Thyroid gland (tissue), 4 donors: ENCODE measurements at regions not wholly inside any gene's neighbourhood (a gene's known extent, or its start where the extent isn't known, plus 50 kb on each side); places are given as distances from the start of the nearest gene placed in this dataset.
"Not testable (repeated sequence)": the region's sequence is repeated elsewhere in the genome, so short reads cannot be mapped to it uniquely, and the experiment has no call there.

Experiments used
- DNase-seq, 2 donors: peaks; one replicate each; pipeline ENCODE4 v3.0.0-alpha.2; 2019
- H3K27ac ChIP-seq, 3 donors: fragments of 200-600 bp; sonication (generic); 1 replicate in 2 of 3; 2 replicates in 1 of 3; pipeline ENCODE4 v1.5.1; 2016 to 2019; ENCODE audit warnings: mild to moderate bottlenecking in 1 of 3, moderate library complexity in 1 of 3
- H3K27me3 ChIP-seq: fragments of 200-600 bp; sonication (generic); one replicate; pipeline ENCODE4 v1.5.1; 2019
- H3K36me3 ChIP-seq, 2 donors: fragments of 200-600 bp; sonication (generic); one replicate each; pipeline ENCODE4 v1.5.1; 2016 to 2019
- H3K4me1 ChIP-seq, 2 donors: fragments of 200-600 bp; sonication (generic); one replicate each; pipeline ENCODE4 v1.5.1; 2017 to 2019
- H3K4me3 ChIP-seq, 3 donors: fragments of 200-600 bp; sonication (generic); replicated peaks in 1 of 3; 1 replicate in 2 of 3; 2 replicates in 1 of 3; pipeline ENCODE4 v1.5.1; 2016; ENCODE audit warnings: mild to moderate bottlenecking in 1 of 3
- H3K9me3 ChIP-seq: fragments of 200-600 bp; sonication (generic); one replicate; pipeline ENCODE4 v1.5.1; 2017
- POLR2A ChIP-seq, 2 donors: fragments of 450-650 bp; IDR thresholded peaks; one replicate each; pipeline ENCODE4 v1.6.1; 2017; ENCODE audit warnings: antibody characterized with exemption in 2 of 2, mild to moderate bottlenecking in 2 of 2, moderate library complexity in 1 of 2
- WGBS, 2 donors: methylation state at CpG; one replicate each; pipeline ENCODE4 v1.1.5; 2017; 5-methylcytosine and 5-hydroxymethylcytosine counted together
- intact Hi-C: fragments of 100-400 bp; cut with DNase I; formaldehyde crosslinking; loops from one replicate; pipeline ENCODE4 v1.15.1; 2023
- TF ChIP-seq, protein P1 (sequence below), 6 experiments: fragments of 200-600 bp in 3 of 6; fragments of 450-650 bp in 3 of 6; sonication (generic) in 3 of 6; IDR thresholded peaks; one replicate each; pipeline ENCODE4 v1.5.1; 2016 to 2019; ENCODE audit warnings: antibody characterized with exemption in 6 of 6, mild to moderate bottlenecking in 2 of 6, inconsistent platforms in 1 of 6, moderate library complexity in 1 of 6

DNA sequence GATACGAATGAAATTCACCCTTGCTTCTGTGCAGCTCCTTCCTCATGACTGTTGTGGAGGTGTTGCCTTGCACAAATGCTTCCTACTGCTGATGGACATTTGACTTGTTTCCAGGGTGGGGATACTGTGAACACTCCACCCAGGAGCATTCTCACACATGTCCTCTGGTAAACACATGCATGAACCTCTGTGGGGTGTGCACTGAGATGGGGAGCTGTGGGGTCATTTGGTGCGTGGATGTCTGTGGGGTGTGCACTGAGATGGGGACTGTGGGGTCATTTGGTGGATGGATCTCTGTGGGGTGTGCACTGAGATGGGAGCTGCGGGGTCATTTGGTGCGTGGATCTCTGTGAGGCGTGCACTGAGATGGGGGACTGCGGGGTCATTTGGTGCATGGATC lies 72.9 kb upstream of the IRX4 start:
- DNase-seq, result no peak
- TF ChIP-seq, protein P1, sequence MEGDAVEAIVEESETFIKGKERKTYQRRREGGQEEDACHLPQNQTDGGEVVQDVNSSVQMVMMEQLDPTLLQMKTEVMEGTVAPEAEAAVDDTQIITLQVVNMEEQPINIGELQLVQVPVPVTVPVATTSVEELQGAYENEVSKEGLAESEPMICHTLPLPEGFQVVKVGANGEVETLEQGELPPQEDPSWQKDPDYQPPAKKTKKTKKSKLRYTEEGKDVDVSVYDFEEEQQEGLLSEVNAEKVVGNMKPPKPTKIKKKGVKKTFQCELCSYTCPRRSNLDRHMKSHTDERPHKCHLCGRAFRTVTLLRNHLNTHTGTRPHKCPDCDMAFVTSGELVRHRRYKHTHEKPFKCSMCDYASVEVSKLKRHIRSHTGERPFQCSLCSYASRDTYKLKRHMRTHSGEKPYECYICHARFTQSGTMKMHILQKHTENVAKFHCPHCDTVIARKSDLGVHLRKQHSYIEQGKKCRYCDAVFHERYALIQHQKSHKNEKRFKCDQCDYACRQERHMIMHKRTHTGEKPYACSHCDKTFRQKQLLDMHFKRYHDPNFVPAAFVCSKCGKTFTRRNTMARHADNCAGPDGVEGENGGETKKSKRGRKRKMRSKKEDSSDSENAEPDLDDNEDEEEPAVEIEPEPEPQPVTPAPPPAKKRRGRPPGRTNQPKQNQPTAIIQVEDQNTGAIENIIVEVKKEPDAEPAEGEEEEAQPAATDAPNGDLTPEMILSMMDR (IDR thresholded peaks at IDR 0.05), result no peak
- TF ChIP-seq POLR2A (IDR thresholded peaks at IDR 0.05), result no peak
- intact Hi-C loops, result no loop called here
- WGBS, 2 donors, result 94 to 95% methylated on average over 6 of the region's 6 CpGs
- H3K36me3 ChIP-seq, result no peaks in the 10 kb centered on the region
- no peak overlapping the region for H3K4me3 ChIP-seq
- no peaks in the 10 kb centered on the region for H3K4me1 ChIP-seq
- H3K9me3 ChIP-seq, result no peaks in the 10 kb centered on the region
- no peaks in the 10 kb centered on the region for H3K27me3 ChIP-seq
- no peak overlapping the region for H3K27ac ChIP-seq

DNA sequence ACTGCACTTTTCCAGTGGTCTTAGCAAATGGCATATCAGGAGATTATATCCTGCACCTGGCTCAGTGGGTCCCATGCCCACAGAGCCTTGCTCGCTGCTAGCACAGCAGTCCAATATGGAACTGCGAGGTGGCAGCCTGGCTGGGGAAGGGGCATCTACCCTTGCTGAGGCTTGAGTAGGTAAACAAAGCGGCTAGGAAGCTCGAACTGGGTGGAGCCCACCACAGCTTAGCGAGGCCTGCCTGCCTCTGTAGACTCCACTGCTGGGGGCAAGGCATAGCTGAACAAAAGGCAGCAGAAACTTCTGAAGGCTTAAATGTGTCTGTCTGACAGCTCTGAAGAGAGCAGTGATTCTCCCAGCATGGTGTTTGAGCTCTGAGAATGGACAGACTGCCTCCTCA lies 71.0 kb upstream of the IRX4 start:
- intact Hi-C loops, H3K4me3 ChIP-seq, H3K27me3 ChIP-seq, H3K36me3 ChIP-seq, DNase-seq, H3K9me3 ChIP-seq, H3K27ac ChIP-seq, H3K4me1 ChIP-seq: not testable (repeated sequence)
- WGBS, 2 donors, result 80 to 92% methylated on average over 1 to 5 of the region's 5 CpGs

DNA sequence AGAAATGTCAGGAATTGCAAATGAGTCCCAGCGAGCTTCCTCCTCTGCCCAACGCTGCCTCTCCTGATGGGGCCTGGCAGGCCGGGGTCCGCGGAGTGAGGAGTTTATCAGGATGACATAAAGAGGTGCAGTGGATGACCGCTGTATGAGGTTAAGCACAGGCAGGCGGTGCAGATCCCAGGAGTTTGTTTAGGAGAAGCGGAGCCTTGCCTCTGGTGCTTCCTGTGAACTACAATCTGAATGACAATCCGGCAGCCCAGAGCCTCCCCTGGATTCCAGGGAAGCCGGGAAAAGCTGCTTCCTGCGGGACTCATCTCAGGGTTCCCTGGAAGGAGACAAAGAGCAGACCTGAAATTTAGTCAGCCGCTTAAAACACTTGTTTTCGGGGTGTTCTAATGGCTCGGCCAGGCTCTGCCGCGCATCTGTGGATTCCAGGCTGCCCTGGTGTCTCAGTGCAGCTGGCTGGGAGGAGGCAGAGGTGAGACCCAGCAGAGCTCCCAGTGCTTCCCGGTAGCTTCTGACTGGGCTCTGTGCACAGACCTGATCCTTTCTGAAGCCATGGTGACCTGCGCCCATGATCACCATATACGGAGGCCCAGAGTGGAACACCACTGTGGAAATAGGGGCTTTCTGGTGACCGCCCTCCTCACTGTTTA lies 69.8 kb upstream of the IRX4 start:
- H3K9me3 ChIP-seq, result no peaks in the 10 kb centered on the region
- H3K4me1 ChIP-seq, result no peaks in the 10 kb centered on the region
- H3K36me3 ChIP-seq, result no peaks in the 10 kb centered on the region
- H3K27ac ChIP-seq, result no peak overlapping the region
- 56% methylated on average over 15 to 16 of the region's 20 CpGs for WGBS, 2 donors
- DNase-seq, result no peak
- intact Hi-C loops, result no loop called here
- TF ChIP-seq, protein P1 (IDR thresholded peaks at IDR 0.05), result no peak
- TF ChIP-seq POLR2A (IDR thresholded peaks at IDR 0.05), result no peak
- H3K4me3 ChIP-seq, result no peak overlapping the region
- no peaks in the 10 kb centered on the region for H3K27me3 ChIP-seq

DNA sequence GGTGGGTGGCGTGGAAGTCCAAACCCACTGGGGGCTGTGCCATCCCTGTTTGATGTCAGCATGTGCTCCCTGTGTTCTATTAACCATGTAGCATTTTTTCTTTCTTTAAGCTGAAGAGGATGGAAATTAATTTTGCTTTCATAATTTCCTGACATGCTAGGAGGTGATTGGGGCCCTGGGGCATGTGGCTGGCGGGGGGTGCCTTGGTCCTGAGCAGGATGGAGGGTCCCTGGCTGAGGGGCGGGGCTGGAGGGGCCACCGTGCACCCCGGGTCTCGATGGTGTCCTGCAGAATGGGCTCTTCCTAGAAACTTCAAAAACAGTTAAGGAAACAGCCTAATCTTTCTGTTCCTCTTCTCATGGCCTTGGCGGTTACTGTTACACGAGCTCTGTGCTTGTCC lies 69.3 kb upstream of the IRX4 start:
- Histone ChIP-seq H3K36me3 (no peaks in the 10 kb centered on the region), H3K27ac (no peak overlapping the region), H3K4me3 (no peak overlapping the region), H3K4me1 (no peaks in the 10 kb centered on the region), H3K27me3 (no peaks in the 10 kb centered on the region), H3K9me3 (no peaks in the 10 kb centered on the region)
- DNase-seq, result no peak
- intact Hi-C loops, result no loop called here
- TF ChIP-seq, protein P1 (IDR thresholded peaks at IDR 0.05), result no peak
- TF ChIP-seq POLR2A (IDR thresholded peaks at IDR 0.05), result no peak
- 57 to 61% methylated on average over 8 of the region's 8 CpGs for WGBS, 2 donors

DNA sequence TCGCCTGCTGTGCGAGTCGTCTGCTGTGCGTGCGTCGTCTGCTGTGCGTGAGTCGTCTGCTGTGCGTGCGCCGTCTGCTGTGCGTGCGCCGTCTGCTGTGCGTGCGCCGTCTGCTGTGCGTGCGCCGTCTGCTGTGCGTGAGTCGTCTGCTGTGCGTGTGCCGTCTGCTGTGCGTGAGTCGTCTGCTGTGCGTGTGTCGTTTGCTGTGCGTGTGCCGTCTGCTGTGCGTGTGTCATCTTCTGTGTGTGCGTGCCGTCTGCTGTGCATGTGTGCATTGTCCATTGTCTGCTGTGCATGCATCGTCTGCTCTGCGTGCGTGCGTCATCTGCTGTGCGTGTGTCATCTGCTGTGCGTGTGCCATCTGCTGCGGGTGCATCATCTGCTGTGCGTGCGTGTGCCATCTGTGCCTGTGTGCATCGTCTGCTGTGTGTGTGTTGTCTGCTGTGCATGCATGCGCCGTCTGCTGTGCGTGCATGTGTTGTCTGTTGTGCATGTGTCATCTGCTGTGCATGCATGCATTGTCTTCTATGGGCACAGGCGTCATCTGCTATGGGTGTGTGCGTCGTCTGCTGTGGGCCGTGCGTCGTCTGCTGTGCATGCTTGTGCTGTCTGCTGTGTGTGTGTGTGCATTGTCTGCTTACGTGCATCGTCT lies 68.6 kb upstream of the IRX4 start:
- H3K4me1 ChIP-seq, result no peaks in the 10 kb centered on the region
- no peak overlapping the region for H3K27ac ChIP-seq
- 96 to 97% methylated on average over 54 of the region's 54 CpGs for WGBS, 2 donors
- H3K27me3 ChIP-seq, result no peaks in the 10 kb centered on the region
- TF ChIP-seq, protein P1 (IDR thresholded peaks at IDR 0.05), result no peak
- TF ChIP-seq POLR2A (IDR thresholded peaks at IDR 0.05), result no peak
- intact Hi-C loops, result no loop called here
- no peaks in the 10 kb centered on the region for H3K9me3 ChIP-seq
- no peak for DNase-seq
- no peaks in the 10 kb centered on the region for H3K36me3 ChIP-seq
- no peak overlapping the region for H3K4me3 ChIP-seq
